GM12878 (cell line): ENCODE measurements at regions not wholly inside any gene's neighbourhood (a gene's known extent, or its start where the extent isn't known, plus 50 kb on each side); places are given as distances from the start of the nearest gene placed in this dataset.

Experiments used
- CTCF ChIP-seq, 3 experiments: IDR thresholded peaks in 2 of 3; conservative IDR thresholded peaks in 1 of 3; 2 replicates each; pipeline ENCODE4 v1.5.1; 2011; ENCODE audit warnings: low read depth in 3 of 3, low read length in 3 of 3, mild to moderate bottlenecking in 3 of 3, control low read depth in 2 of 3, moderate library complexity in 2 of 3, inconsistent platforms in 1 of 3, mixed read lengths in 1 of 3; ENCODE audit not compliant: control insufficient read depth in 2 of 3, insufficient read depth in 1 of 3; ENCODE audit errors: extremely low read depth in 1 of 3
- NR2C2 ChIP-seq: IDR thresholded peaks from 2 replicates; pipeline ENCODE4 v1.6.1; 2011; ENCODE audit warnings: borderline replicate concordance, low read depth; ENCODE audit not compliant: control insufficient read depth, insufficient read length
- POLR2A ChIP-seq: IDR thresholded peaks from 2 replicates; pipeline ENCODE4 v1.6.1; 2011; ENCODE audit warnings: low read depth, mild to moderate bottlenecking, low read length
- POU2F2 ChIP-seq: IDR thresholded peaks from 3 replicates; pipeline ENCODE4 v1.6.1; 2011; ENCODE audit warnings: low read depth, mild to moderate bottlenecking, low read length, borderline replicate concordance
- RAD21 ChIP-seq: IDR thresholded peaks from 2 replicates; pipeline ENCODE4 v1.6.1; 2011; ENCODE audit warnings: mild to moderate bottlenecking, low read depth, low read length, moderate library complexity; ENCODE audit not compliant: insufficient read depth
- REST ChIP-seq: IDR thresholded peaks from 2 replicates; pipeline ENCODE4 v1.6.1; 2012; ENCODE audit warnings: mild to moderate bottlenecking, low read depth, low read length

- TF ChIP-seq REST (no peak), RAD21 (peak; percentile 95), CTCF (IDR thresholded peaks at IDR 0.05 in 2 of 3, conservative IDR thresholded peaks at IDR 0.05 in 1 of 3; ENCODE audit: control insufficient read depth in 2 of 3, extremely low read depth in 1 of 3, insufficient read depth in 1 of 3, low read depth in 3 of 3, low read length in 3 of 3) (peak; percentile 66 to 91 (median 79); a peak in 5 of 6 replicates), NR2C2 (no peak), POLR2A (no peak), POU2F2 (no peak)
These were observed 671.1 kb downstream of the TAF11L14 start for GRCh38 chr5:18305288-18305924.
